Brain microvascular endothelial cell (primary cell): ENCODE measurements at regions not wholly inside any gene's neighbourhood (a gene's known extent, or its start where the extent isn't known, plus 50 kb on each side); places are given as distances from the start of the nearest gene placed in this dataset.

ENCODE experiments used
- DNase-seq: peaks from one replicate; pipeline ENCODE4 v3.0.0-alpha.2; 2020
- H3K27ac ChIP-seq: fragments of 250-450 bp; sonication (Bioruptor Pico); 2 replicates; pipeline ENCODE4 v1.5.1; 2020; ENCODE audit warnings: mild to moderate bottlenecking, moderate library complexity
- H3K27me3 ChIP-seq: fragments of 250-450 bp; sonication (Bioruptor Pico); replicated peaks from 2 replicates; pipeline ENCODE4 v1.5.1; 2020; ENCODE audit warnings: mild to moderate bottlenecking
- H3K36me3 ChIP-seq: fragments of 250-450 bp; sonication (Bioruptor Pico); replicated peaks from 2 replicates; pipeline ENCODE4 v1.5.1; 2020; ENCODE audit warnings: mild to moderate bottlenecking
- H3K4me3 ChIP-seq: 2 replicates; pipeline ENCODE4 v1.5.1; 2011; ENCODE audit warnings: low read depth, mild to moderate bottlenecking, control low read depth, low read length, moderate library complexity
- CTCF ChIP-seq: IDR thresholded peaks from 2 replicates; pipeline ENCODE4 v1.5.1; 2011; ENCODE audit warnings: low read depth, mild to moderate bottlenecking, moderate library complexity, low read length, control low read depth, inconsistent platforms; ENCODE audit errors: missing control alignments
- in situ Hi-C: cut with HindIII; loops from 2 replicates; pipeline ENCODE4 v1.10.0; 2017; ENCODE audit warnings: low sequenced_read_pairs, low pct_ligation_motif_present

- Histone ChIP-seq H3K27me3 (no peaks in the 10 kb centered on the region), H3K27ac (no peak overlapping the region), H3K4me3 (no peak overlapping the region), H3K36me3 (no peaks in the 10 kb centered on the region)
- in situ Hi-C loops: no loop called here
- DNase-seq: no peak
- TF ChIP-seq CTCF: no peak
These were observed 539.9 kb downstream of the HS3ST4 start for GRCh38 chr16:26231647-26232046.

- in situ Hi-C loops: no loop called here
- DNase-seq: no peak
- H3K36me3 ChIP-seq: no peaks in the 10 kb centered on the region
- no peaks in the 10 kb centered on the region for H3K27me3 ChIP-seq
- H3K27ac ChIP-seq: no peak overlapping the region
- TF ChIP-seq CTCF: no peak
- H3K4me3 ChIP-seq: no peak overlapping the region
These were observed 549.0 kb downstream of the HS3ST4 start for GRCh38 chr16:26240807-26241206.

- no peak overlapping the region for H3K4me3 ChIP-seq
- H3K27me3 ChIP-seq: no peaks in the 10 kb centered on the region
- in situ Hi-C loops: no loop called here
These were observed 555.3 kb downstream of the HS3ST4 start for GRCh38 chr16:26247063-26247462.

GRCh38 chr16:26252598-26252997 is 560.8 kb downstream of the HS3ST4 start:
- Histone ChIP-seq H3K4me3 (no peak overlapping the region), H3K27ac (no peak overlapping the region), H3K27me3 (no peaks in the 10 kb centered on the region), H3K36me3 (no peaks in the 10 kb centered on the region)
- no peak for TF ChIP-seq CTCF
- in situ Hi-C loops: no loop called here
- DNase-seq: no peak

More at GRCh38 chr16:26247063-26247462, 555.3 kb downstream of the HS3ST4 start:
- TF ChIP-seq CTCF: no peak
- Histone ChIP-seq H3K27ac (no peak overlapping the region), H3K36me3 (no peaks in the 10 kb centered on the region)
- no peak for DNase-seq

GRCh38 chr16:26261621-26262020 is 569.9 kb downstream of the HS3ST4 start:
- TF ChIP-seq CTCF: no peak
- Histone ChIP-seq H3K36me3 (no peaks in the 10 kb centered on the region), H3K27me3 (no peaks in the 10 kb centered on the region), H3K27ac (no peak overlapping the region), H3K4me3 (no peak overlapping the region)
- DNase-seq: no peak
- in situ Hi-C loops: no loop called here

- no peak for DNase-seq
- TF ChIP-seq CTCF: no peak
- H3K27me3 ChIP-seq: no peaks in the 10 kb centered on the region
- in situ Hi-C loops: no loop called here
- H3K27ac ChIP-seq: no peak overlapping the region
- no peaks in the 10 kb centered on the region for H3K36me3 ChIP-seq
- H3K4me3 ChIP-seq: no peak overlapping the region
These were observed 571.6 kb downstream of the HS3ST4 start for GRCh38 chr16:26263406-26263805.
